ENCODE measurements at regions not wholly inside any gene's neighbourhood (a gene's known extent, or its start where the extent isn't known, plus 50 kb on each side); places are given as distances from the start of the nearest gene placed in this dataset.

DNA sequence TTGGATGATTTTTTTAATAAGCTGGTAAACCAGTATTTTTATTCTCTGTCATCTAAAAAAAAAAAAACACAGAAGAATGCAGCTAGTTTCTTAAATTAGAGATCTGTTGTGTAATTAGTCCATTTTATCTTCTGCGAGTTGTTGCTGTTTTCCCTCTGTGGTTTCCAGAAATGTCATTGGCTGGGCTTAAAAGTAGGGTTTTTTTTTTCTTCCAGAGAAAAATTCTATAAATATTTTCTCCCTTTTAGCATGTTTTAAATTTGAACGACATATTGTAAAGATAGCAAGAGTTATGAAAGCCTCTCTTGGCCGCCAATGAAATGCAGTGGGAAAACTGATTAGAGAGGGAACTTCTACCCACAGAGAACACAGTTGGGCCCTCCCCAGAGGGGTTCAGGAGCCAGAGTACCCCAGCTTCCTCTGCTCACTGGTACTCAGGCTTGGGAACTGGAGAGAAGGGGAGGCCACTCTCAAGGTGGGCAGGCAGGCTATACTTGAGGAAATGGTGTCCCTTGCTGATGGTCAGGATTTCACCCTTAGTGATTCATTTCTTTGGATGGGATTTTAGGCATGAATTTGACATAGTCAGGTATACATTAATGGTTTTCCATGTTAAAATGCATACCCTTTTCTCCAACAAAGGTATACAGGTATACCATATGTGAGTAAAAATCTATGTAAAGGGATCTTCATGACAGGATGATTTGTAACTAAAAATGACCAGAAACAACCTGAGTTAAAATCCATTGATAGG lies 166.1 kb downstream of the BCOR start:
- Histone ChIP-seq H2BK5ac (ENCODE audit: low read depth, low read length, poor library complexity, severe bottlenecking) (no peak overlapping the region), H3K36me3 (ENCODE audit: control insufficient read depth, insufficient read depth, low read length) (no peaks in the 10 kb centered on the region), H3K4me1 (ENCODE audit: control insufficient read depth, insufficient read depth, low read length) (no peaks in the 10 kb centered on the region), H2AK5ac (ENCODE audit: low read depth, low read length) (no peak overlapping the region), H2BK120ac (ENCODE audit: low read depth, low read length) (no peak overlapping the region), H3K23ac (ENCODE audit: low read depth, low read length) (no peak overlapping the region), H3K27me3 (ENCODE audit: control insufficient read depth, insufficient read depth, low read length) (peaks cover 15% of the 10 kb centered on the region), H4K20me1 (ENCODE audit: insufficient read depth, low read length) (no peaks in the 10 kb centered on the region), H2BK20ac (ENCODE audit: low read depth, low read length) (no peak overlapping the region), H4K8ac (ENCODE audit: low read depth in 2 of 2, low read length in 2 of 2) (no peak overlapping the region), H3K56ac (ENCODE audit: extremely low read depth, insufficient read depth, low read length) (no peak overlapping the region), H3K4me2 (ENCODE audit: low read depth, low read length) (no peak overlapping the region), H3K4me3 (ENCODE audit: insufficient read depth, low read depth, low read length) (no peak overlapping the region), H3K9me1 (ENCODE audit: insufficient read depth, low read length) (no peaks in the 10 kb centered on the region), H3K14ac (replicated peaks; ENCODE audit: low read depth, low read length) (no peak overlapping the region; the same call in 1 of the 2 replicates), H2AFZ (replicated peaks; ENCODE audit: low read length, poor library complexity) (no peak overlapping the region), H4K91ac (ENCODE audit: insufficient read depth, low read depth, low read length) (no peak overlapping the region), H3K27ac (ENCODE audit: insufficient read depth, low read length) (no peak overlapping the region), H4K5ac (ENCODE audit: low read depth, low read length) (no peak overlapping the region), H3K9me3 (ENCODE audit: control insufficient read depth, insufficient read depth, low read length) (no peaks in the 10 kb centered on the region), H2BK15ac (ENCODE audit: low read depth, low read length) (no peak overlapping the region), H3K79me1 (ENCODE audit: low read depth in 1 of 2, low read length in 2 of 2) (no peaks in the 10 kb centered on the region), H2AK9ac (replicated peaks; ENCODE audit: low read depth, low read length, poor library complexity) (no peak overlapping the region), H3K18ac (ENCODE audit: low read depth, low read length) (no peak overlapping the region), H3K4ac (ENCODE audit: low read depth, low read length) (no peak overlapping the region), H3K9ac (ENCODE audit: low read depth, low read length) (no peak overlapping the region)
- ChIA-PET CTCF (interaction anchor here (0.6 kb wide), 1 partner anchor 13 kb away, joined by 3 read pairs; no protein-coding TSS in a partner anchor), POLR2A (ENCODE audit: unreplicated experiment) (no interaction called here)
- no peak for TF ChIP-seq FOS (IDR thresholded peaks at IDR 0.05; ENCODE audit: low read depth, low read length)
- no peak for TF ChIP-seq RFX5 (IDR thresholded peaks at IDR 0.05; ENCODE audit: low read depth, low read length)
- TF ChIP-seq, protein P1, sequence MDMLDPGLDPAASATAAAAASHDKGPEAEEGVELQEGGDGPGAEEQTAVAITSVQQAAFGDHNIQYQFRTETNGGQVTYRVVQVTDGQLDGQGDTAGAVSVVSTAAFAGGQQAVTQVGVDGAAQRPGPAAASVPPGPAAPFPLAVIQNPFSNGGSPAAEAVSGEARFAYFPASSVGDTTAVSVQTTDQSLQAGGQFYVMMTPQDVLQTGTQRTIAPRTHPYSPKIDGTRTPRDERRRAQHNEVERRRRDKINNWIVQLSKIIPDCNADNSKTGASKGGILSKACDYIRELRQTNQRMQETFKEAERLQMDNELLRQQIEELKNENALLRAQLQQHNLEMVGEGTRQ (IDR thresholded peaks at IDR 0.05; ENCODE audit: low read depth, low read length): no peak
- TF ChIP-seq SMC3 (IDR thresholded peaks at IDR 0.05; ENCODE audit: low read depth, low read length): no peak
- TF ChIP-seq, protein P2, sequence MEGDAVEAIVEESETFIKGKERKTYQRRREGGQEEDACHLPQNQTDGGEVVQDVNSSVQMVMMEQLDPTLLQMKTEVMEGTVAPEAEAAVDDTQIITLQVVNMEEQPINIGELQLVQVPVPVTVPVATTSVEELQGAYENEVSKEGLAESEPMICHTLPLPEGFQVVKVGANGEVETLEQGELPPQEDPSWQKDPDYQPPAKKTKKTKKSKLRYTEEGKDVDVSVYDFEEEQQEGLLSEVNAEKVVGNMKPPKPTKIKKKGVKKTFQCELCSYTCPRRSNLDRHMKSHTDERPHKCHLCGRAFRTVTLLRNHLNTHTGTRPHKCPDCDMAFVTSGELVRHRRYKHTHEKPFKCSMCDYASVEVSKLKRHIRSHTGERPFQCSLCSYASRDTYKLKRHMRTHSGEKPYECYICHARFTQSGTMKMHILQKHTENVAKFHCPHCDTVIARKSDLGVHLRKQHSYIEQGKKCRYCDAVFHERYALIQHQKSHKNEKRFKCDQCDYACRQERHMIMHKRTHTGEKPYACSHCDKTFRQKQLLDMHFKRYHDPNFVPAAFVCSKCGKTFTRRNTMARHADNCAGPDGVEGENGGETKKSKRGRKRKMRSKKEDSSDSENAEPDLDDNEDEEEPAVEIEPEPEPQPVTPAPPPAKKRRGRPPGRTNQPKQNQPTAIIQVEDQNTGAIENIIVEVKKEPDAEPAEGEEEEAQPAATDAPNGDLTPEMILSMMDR (conservative IDR thresholded peaks at IDR 0.05; ENCODE audit: low read depth, low read length): no peak
- no peak for TF ChIP-seq MXI1 (IDR thresholded peaks at IDR 0.05; ENCODE audit: borderline replicate concordance, low read depth, low read length)
- TF ChIP-seq BHLHE40 (IDR thresholded peaks at IDR 0.05; ENCODE audit: low read depth, low read length): no peak
- TF ChIP-seq NFE2L2 (IDR thresholded peaks at IDR 0.05; ENCODE audit: low read depth, low read length): no peak
- TF ChIP-seq MAFK (IDR thresholded peaks at IDR 0.05; ENCODE audit: low read depth, low read length): no peak
- TF ChIP-seq RCOR1 (IDR thresholded peaks at IDR 0.05; ENCODE audit: insufficient replicate concordance, low read length): no peak
- TF ChIP-seq, protein P3, sequence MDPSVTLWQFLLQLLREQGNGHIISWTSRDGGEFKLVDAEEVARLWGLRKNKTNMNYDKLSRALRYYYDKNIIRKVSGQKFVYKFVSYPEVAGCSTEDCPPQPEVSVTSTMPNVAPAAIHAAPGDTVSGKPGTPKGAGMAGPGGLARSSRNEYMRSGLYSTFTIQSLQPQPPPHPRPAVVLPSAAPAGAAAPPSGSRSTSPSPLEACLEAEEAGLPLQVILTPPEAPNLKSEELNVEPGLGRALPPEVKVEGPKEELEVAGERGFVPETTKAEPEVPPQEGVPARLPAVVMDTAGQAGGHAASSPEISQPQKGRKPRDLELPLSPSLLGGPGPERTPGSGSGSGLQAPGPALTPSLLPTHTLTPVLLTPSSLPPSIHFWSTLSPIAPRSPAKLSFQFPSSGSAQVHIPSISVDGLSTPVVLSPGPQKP (IDR thresholded peaks at IDR 0.05; ENCODE audit: borderline replicate concordance, low read depth, low read length): no peak
- TF ChIP-seq RAD21 (IDR thresholded peaks at IDR 0.05; ENCODE audit: low read length): no peak
- TF ChIP-seq CHD1 (IDR thresholded peaks at IDR 0.05; ENCODE audit: low read depth, low read length): no peak
- TF ChIP-seq CEBPB (IDR thresholded peaks at IDR 0.05; ENCODE audit: low read depth, low read length): no peak
- TF ChIP-seq MAZ (IDR thresholded peaks at IDR 0.05; ENCODE audit: borderline replicate concordance, low read depth, low read length): no peak
- DNase-seq: no peak
- no TSS peak for BruUV-seq (replicated peaks)
- in situ Hi-C loops (cut with MboI; ENCODE audit: low sequenced_read_pairs): no loop called here
- intact Hi-C loops (cut with micrococcal nuclease): no loop called here
- WGBS, 2 experiments (ENCODE audit: extremely low coverage in 2 of 2, insufficient read length in 1 of 2): no CpG with 5 or more reads among the region's 3 CpGs
- no peak for ATAC-seq (ENCODE audit: low read depth)
- dilution Hi-C loops (cut with HindIII; ENCODE audit: low sequenced_read_pairs, unreplicated experiment): no loop called here

Measured in IMR-90 (cell line).